NCI-H1694 treated with DMSO at 0.1 percent for 48 hours (cell line): ENCODE measurements at regions not wholly inside any gene's neighbourhood (a gene's known extent, or its start where the extent isn't known, plus 50 kb on each side); places are given as distances from the start of the nearest gene placed in this dataset.
"Not testable (repeated sequence)": the region's sequence is repeated elsewhere in the genome, so short reads cannot be mapped to it uniquely, and the experiment has no call there.

Source experiments
- DNase-seq: peaks from one replicate; lab custom pipeline; 2025; lab: John Stamatoyannopoulos, UW

DNA sequence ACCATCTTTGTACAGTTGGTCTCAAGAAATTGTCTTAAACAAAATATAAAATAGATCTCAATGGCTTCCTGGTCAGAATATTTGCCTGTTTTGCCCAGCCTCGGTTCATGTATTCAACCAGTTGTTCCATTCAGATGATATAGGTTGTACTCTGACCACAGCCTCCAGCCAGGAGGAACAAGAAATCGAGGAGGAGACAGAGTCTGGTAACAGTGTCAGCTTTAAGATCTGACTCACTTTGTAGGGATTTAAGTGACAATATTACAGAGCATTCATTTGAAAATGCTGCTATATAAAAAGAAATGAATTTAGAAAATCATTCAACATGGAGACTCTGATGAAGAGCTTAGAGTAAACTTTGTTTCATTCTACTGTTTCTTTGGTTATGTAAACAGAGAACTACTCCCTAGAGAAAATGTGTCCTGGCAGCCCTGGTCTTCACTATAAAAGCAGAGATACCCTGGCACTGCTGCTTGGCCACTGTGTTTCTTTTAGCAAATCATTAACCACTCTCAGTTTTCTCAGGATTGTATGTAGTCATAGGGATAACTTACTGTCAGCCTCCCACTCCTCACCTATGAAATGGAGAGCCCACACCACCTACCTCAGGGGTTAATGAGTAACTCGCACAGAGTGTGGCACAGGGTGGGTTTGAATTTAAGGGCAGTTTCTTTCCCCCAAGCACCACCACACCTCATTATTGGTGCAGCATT is 53.5 kb downstream of the PAGE2 start:
- no peak for DNase-seq

DNA sequence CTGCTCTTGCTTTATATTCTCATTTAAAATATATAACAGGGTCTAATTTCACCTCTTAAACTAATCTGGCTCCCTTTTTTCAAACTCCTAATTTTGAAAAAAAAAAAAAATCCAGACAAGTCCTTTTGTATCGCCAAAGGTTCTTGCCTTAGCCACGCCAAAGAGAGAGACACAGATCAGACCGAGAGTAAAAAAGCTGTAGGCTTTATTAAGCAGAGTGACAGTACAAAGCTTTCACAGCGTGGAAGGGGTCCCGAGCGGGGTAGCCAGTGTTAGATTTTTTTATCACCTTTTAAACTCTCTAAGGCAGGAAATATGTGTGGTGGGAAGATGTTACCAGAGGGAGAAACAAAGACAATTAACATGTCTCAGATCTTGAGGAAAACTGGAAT is 54.1 kb downstream of the PAGE2 start:
- no peak for DNase-seq

DNA sequence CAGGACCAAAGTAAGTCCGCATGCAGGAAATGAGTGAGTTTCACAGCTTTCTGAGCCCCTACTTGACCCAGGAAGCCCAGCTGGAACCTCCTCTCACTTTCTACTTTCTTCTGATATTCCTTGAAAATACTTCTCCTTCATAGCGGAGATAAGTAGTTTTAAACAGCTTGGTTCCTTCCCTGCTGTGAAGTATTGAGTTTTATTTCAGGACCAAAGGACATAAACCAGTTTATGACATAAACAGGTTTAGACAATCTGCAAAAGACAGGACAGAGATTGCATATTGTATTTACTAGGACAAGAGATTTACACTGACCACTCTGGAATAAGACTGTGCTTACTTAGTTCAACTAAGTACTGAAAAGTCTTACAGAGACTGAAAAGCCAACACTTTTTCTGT is 54.8 kb downstream of the PAGE2 start:
- DNase-seq: no peak

DNA sequence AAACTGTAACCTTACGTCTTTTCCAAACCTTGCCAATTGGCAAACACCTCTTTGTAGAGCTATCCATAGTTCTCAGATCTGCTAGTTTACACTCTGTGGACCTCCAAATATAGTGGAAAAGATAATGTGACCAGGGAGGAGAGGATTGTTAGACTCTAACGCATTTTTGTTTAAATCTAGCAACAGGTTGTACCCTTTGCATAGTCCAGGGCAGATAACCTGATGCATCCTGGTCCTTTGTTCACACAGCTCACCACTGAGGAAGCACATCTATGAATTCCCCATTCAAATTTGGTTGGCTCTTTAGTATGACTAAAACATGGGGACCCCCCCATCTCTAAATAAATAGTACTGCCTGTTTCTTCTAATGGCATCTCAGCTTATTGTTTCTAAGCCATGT is 55.9 kb downstream of the PAGE2 start:
- DNase-seq: no peak

DNA sequence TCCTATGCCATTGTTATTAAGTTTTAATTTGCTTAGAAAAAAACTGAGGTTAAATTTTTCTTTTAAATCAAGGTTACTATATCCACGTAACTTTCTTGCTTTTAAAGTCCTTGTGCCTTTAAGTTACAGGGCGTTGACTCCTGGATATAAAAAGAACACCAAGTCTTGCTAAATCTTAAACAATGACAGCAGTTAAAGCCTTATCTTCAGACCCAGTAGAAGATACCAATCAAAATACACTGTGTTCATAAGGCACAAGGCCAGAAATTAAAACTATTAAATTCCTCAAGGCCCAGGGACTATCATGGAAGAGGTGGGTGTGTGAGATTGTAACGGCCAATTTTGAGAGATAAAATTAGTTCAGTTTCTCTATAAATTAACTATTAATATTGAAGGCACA is 60.4 kb downstream of the PAGE2 start:
- DNase-seq: no peak

DNA sequence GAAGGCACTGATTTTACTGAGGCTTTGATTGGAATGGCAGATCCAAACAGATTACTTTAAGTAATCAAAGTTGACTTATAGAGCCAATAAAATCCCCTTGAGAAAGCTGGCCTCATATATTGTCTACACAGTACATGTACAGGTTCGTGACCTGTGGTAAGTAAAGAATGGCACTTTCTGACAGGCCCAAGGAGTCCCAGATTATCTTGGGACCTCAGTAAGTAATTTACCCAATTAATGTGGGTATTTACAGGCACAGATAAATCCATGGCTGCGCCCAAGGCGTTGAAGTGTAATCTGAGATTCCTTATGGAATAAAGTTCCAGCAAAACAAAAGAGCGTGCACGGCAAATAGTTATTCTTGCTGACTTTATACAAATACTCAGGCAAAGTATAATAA is 62.4 kb downstream of the PAGE2 start:
- no peak for DNase-seq

DNA sequence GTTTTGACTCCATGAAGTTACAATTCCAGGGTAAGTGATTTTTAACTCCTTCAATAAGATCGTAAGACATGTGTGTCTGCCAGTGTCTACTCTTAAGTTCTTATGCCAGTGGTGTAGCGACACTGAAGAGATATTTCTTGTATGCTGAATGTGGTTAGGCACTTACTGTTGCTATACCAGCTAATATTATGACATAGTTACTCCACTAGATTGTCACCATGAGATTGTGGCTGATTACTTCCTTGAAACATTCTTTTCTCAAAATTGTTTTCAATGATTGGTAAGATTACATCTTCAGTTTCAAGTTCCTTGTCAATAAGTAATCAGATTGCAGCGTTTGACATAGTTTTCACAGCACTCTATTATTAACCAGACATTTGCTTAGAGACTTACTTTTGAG is 60.6 kb upstream of the PAGE5 start:
- no peak for DNase-seq

DNA sequence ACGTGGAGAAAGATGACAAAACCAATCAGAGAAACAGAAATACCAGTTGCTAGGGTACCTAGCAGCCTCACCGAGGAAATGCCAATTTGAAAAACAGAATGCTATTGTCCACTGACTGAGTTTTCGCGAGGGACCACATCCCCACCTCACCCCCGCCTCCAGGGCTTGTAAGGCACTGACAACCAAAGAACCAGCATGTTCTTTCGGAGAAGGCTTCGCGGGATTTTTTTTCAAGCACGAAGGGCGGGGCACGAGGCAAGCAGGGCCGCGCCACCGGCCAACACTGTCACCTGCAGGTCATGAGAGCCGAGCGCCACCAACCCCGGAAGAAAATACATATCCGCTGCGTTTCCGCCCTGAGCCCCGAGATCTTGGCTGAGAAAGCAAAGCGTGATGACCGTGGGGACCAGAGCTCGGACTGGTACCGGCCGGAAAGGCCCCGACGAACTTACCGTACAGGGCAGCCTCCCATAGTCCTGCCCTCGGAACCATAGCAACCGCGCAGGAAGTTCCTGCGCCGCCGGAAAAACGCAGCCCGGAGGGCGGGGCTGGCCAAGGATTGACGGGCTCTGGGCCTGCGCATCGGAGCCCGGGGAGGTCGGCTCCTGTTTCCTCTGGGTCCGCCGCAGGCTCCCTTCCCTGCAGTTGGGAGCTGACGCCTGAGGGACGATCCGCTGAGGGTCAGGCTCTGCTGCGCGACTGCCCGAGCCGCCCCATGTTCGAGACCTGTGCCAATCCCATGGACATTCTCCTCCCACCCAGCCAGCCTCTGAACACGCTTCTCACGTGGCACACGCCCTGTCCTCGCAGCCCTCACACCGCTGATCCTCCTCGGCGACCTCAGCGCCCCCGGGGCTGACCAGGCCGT is 59.2 kb upstream of the PAGE5 start:
- DNase-seq: peak; percentile 81

DNA sequence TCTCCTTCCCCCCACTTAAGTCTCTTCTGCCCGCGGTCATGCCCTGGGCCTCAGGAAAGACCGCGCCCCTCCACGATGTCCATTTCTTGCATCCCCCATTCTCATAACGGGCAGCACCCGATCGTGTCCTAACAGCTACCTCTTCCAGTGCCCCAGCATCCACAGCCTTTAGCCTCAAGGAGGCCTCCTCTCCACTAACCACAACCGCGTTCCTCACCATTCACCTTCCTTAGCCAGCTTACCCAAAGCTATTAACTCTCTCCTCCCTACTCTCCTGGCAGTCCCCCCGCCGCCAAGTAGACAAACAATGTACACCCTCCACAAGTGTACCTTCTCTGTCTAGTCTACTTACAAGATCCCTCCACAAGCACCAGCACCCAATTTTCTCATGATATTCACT is 58.6 kb upstream of the PAGE5 start:
- DNase-seq: no peak

DNA sequence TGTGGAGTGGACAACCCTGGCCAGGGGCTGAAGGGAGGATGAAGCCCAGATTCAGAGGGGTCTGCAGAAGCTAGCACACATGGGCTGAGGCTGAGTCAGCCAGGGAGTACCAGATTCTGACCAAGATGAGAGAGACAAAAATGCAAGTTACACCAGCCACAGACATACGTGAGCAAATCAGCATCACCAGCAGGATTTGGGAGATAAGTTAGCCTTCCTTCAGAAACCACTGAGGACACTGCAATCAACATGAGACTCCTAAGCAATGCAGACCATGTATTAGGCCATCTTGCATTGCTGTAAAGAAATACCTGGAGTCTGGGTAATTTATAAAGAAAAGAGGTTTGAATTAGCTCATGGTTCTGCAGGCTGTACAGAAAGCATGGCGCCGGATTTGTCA is 57.0 kb upstream of the PAGE5 start:
- DNase-seq: no peak

DNA sequence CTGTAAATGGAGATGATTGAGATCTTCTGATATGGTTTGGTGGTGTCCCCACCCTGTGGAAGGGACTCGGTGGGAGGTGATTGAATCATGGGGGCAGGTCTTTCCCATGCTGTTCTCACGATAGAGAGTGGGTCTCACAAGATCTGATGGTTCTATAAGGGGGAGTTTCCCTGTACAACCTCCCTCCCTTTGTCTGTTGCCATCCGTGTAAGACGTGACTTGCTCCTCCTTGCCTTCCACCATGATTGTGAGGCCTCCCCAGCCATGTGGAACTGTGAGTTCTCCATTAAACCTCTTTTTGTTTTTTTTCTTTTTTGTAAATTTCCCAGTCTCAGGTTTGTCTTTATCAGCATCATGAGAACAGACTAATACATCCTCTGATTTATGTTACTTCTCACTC is 55.1 kb upstream of the PAGE5 start:
- not testable (repeated sequence) for DNase-seq

DNA sequence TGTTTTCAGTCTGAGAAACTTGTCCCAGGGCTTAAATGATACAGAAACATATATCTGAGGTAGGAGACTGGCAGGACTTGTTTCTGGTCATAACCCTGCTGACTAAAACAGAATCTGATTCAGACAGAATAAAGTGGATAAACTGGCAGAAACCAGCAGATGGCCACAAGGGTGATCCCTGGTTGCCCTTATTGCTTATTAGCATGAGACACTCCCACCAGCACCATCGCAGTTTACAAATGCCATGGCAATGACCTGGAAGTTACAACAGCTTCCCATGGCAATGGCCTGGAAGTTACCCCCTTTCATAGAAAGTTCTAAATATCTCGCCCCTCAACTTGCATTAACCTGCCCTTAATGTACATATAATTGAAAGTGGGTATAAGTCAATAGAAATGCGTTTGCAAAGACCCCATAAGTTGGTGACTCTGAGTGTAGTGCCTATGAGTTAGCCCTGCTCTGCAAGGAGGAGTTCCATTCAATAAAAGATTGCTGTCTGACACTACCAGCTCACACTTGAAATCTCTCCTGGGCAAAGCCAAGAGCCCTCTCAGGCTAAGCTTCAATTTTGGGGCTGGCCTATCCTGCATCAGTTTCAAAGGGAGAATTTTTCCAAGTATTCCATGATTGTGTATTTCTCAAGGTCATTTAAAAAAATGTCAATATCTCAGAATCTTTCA is 52.9 kb upstream of the PAGE5 start:
- no peak for DNase-seq

DNA sequence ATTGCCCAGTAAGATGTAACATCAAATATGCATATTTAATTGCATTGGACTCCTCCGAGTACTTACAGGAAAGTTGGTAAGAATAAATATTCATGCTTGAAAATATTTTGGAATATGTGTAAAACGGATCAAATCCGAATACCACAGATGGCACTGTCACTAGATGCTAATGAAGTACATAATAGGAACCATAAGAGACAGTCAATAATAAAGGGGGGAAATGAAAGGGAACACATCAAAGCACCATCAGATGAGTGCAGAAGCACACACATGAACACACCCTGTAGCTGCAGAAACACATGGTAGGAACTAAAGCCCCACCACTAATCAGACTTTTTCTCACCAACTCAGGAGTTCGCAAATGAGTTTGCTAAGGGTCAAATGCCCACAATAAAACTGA is 52.2 kb upstream of the PAGE5 start:
- no peak for DNase-seq

DNA sequence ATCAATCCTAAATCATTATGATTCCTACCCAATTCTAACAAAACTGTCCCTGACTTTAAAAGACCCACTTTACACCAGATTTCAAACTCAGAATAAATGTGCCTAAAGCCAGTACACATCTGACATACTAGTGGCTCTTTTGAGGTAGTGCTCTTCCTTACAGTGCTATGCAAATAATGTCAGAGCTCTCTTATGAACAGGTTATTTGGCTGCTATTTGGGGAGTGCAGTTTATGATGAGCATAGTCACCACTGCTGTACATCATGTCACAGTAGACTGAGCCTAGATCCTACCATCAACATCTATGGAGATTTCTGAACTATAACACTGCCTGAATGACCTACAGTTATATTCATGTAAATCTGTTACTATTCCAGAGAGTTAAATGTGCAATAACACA is 50.4 kb upstream of the PAGE5 start:
- DNase-seq: no peak
